ENCODE measurements at regions not wholly inside any gene's neighbourhood (a gene's known extent, or its start where the extent isn't known, plus 50 kb on each side); places are given as distances from the start of the nearest gene placed in this dataset.

- no peak for TF ChIP-seq YY1 (IDR thresholded peaks at IDR 0.05; ENCODE audit: borderline replicate concordance in 1 of 3, control insufficient read depth in 1 of 3, extremely low read depth in 1 of 3, insufficient read depth in 3 of 3, insufficient read length in 1 of 3, insufficient replicate concordance in 2 of 3, low read depth in 1 of 3, low read length in 2 of 3)
- no peak for TF ChIP-seq ZNF778 (CRISPR knock-in tag; IDR thresholded peaks at IDR 0.05)
- TF ChIP-seq ZBTB34 (CRISPR knock-in tag; IDR thresholded peaks at IDR 0.05), result no peak
- TF ChIP-seq NR2C1 (IDR thresholded peaks at IDR 0.05), result no peak
- no peak for TF ChIP-seq NR2C1 (tag; IDR thresholded peaks at IDR 0.05)
- no peak for TF ChIP-seq ZNF668 (CRISPR knock-in tag; IDR thresholded peaks at IDR 0.05)
- TF ChIP-seq POU5F1 (IDR thresholded peaks at IDR 0.05; ENCODE audit: borderline replicate concordance, low read depth, low read length, partially characterized antibody), result no peak
- TF ChIP-seq E2F5 (CRISPR knock-in tag; IDR thresholded peaks at IDR 0.05), result no peak
- no peak for TF ChIP-seq ZBTB8A (IDR thresholded peaks at IDR 0.05; ENCODE audit: partially characterized antibody)
- TF ChIP-seq PTRF (tag; IDR thresholded peaks at IDR 0.05), result no peak
- TF ChIP-seq JUND (IDR thresholded peaks at IDR 0.05; ENCODE audit: borderline replicate concordance, low read depth, low read length), result no peak
- TF ChIP-seq JUND (tag; IDR thresholded peaks at IDR 0.05; ENCODE audit: borderline replicate concordance, low read depth, low read length), result no peak
- no peak for TF ChIP-seq ETV1 (tag; conservative IDR thresholded peaks at IDR 0.05; ENCODE audit: low read depth)
- TF ChIP-seq GATA2 (CRISPR knock-in tag; IDR thresholded peaks at IDR 0.05), result no peak
Observed at GRCh38 chr20:24747010-24747712, 201.9 kb upstream of the CST7 start (continued).
